ENCODE measurements at regions not wholly inside any gene's neighbourhood (a gene's known extent, or its start where the extent isn't known, plus 50 kb on each side); places are given as distances from the start of the nearest gene placed in this dataset.

- Histone ChIP-seq H3K9ac (ENCODE audit: low read length) (no peak overlapping the region), H3K9me2 (ENCODE audit: insufficient read depth) (no peaks in the 10 kb centered on the region), H3K27me3 (ENCODE audit: insufficient read depth, low read length) (no peaks in the 10 kb centered on the region), H3K27ac (ENCODE audit: low read depth, low read length) (no peak overlapping the region), H3K79me2 (ENCODE audit: insufficient read depth, low read length) (no peaks in the 10 kb centered on the region), H3K36me3 (ENCODE audit: control insufficient read depth in 1 of 2, insufficient read depth in 2 of 2, low read length in 2 of 2) (no peaks in the 10 kb centered on the region), H3K9me3 (ENCODE audit: control insufficient read depth in 1 of 2, insufficient read depth in 1 of 2, low read depth in 1 of 2, low read length in 2 of 2) (no peaks in the 10 kb centered on the region), H3K4me3 (replicated peaks in 1 of 2; ENCODE audit: low read depth in 1 of 2, low read length in 2 of 2) (no peak overlapping the region), H2AFZ (ENCODE audit: low read depth, low read length, poor library complexity, severe bottlenecking) (no peak overlapping the region), H3K4me1 (ENCODE audit: control insufficient read depth in 1 of 2, insufficient read depth in 2 of 2, low read length in 2 of 2) (no peaks in the 10 kb centered on the region), H4K20me1 (ENCODE audit: insufficient read depth) (no peaks in the 10 kb centered on the region), H3K4me2 (ENCODE audit: low read length) (no peak overlapping the region)
- intact Hi-C loops (cut with micrococcal nuclease), result loop anchor here (2.0 kb wide), 1 partner anchor 655 kb away; no protein-coding TSS in a partner anchor
- ChIA-PET RAD21 (ENCODE audit: low non-redundant PET in 1 of 2, low total read pairs in 2 of 2, uncharacterized antibody in 2 of 2, unreplicated experiment in 2 of 2) (no interaction called here), CTCF (no interaction called here), POLR2A (no interaction called here)
- ATAC-seq, result no peak
- no peak for DNase-seq (ENCODE audit: low read depth, low spot score)
- TF ChIP-seq JUND (IDR thresholded peaks at IDR 0.05) (no peak), POLR2AphosphoS5 (IDR thresholded peaks at IDR 0.05; ENCODE audit: low read depth, low read length) (no peak), MAX (IDR thresholded peaks at IDR 0.05) (no peak), EZH2 (IDR thresholded peaks at IDR 0.05) (no peak), RAD21 (IDR thresholded peaks at IDR 0.05; ENCODE audit: low read depth) (no peak), CEBPB (IDR thresholded peaks at IDR 0.05; ENCODE audit: low read depth) (no peak), EGR1 (IDR thresholded peaks at IDR 0.05; ENCODE audit: low read depth) (no peak), REST (IDR thresholded peaks at IDR 0.05; ENCODE audit: low read depth) (no peak), POLR2A (IDR thresholded peaks at IDR 0.05; ENCODE audit: borderline replicate concordance, extremely low read depth, insufficient read depth, insufficient read length) (no peak), SP1 (IDR thresholded peaks at IDR 0.05; ENCODE audit: low read depth) (no peak), ELF1 (IDR thresholded peaks at IDR 0.05; ENCODE audit: borderline replicate concordance, low read depth) (no peak), EZH2phosphoT487 (IDR thresholded peaks at IDR 0.05; ENCODE audit: borderline replicate concordance) (no peak), CBX3 (IDR thresholded peaks at IDR 0.05; ENCODE audit: low read depth) (no peak), SIN3A (IDR thresholded peaks at IDR 0.05; ENCODE audit: low read depth) (no peak)
- no TSS peak for BruUV-seq (replicated peaks)
Observed at GRCh38 chr11:109041876-109042275, 377.0 kb downstream of the DDX10 start.
